ENCODE measurements at regions not wholly inside any gene's neighbourhood (a gene's known extent, or its start where the extent isn't known, plus 50 kb on each side); places are given as distances from the start of the nearest gene placed in this dataset.

- in situ Hi-C loops (cut with MboI; ENCODE audit: low sequenced_read_pairs) (no loop called here), dilution Hi-C loops (cut with HindIII; ENCODE audit: low sequenced_read_pairs, unreplicated experiment) (no loop called here), intact Hi-C loops (cut with micrococcal nuclease) (no loop called here)
- H2BK5ac ChIP-seq (ENCODE audit: low read depth, low read length, poor library complexity, severe bottlenecking): no peak overlapping the region
- no peak overlapping the region for H2AK5ac ChIP-seq (ENCODE audit: low read depth, low read length)
- no peak for DNase-seq
- H3K36me3 ChIP-seq (ENCODE audit: control insufficient read depth, insufficient read depth, low read length): no peaks in the 10 kb centered on the region
- H4K5ac ChIP-seq (ENCODE audit: low read depth, low read length): no peak overlapping the region
- no peak overlapping the region for H2AK9ac ChIP-seq (replicated peaks; ENCODE audit: low read depth, low read length, poor library complexity)
- H4K20me1 ChIP-seq (ENCODE audit: insufficient read depth, low read length): no peaks in the 10 kb centered on the region
- no peak overlapping the region for H3K9ac ChIP-seq (ENCODE audit: low read depth, low read length)
- H3K56ac ChIP-seq (ENCODE audit: extremely low read depth, insufficient read depth, low read length): no peak overlapping the region
- no peaks in the 10 kb centered on the region for H3K9me3 ChIP-seq (ENCODE audit: control insufficient read depth, insufficient read depth, low read length)
- ChIA-PET CTCF (no interaction called here), POLR2A (ENCODE audit: unreplicated experiment) (no interaction called here)
- H3K18ac ChIP-seq (ENCODE audit: low read depth, low read length): no peak overlapping the region
- H4K91ac ChIP-seq (ENCODE audit: insufficient read depth, low read depth, low read length): no peak overlapping the region
- H3K79me1 ChIP-seq (ENCODE audit: low read depth in 1 of 2, low read length in 2 of 2): no peaks in the 10 kb centered on the region
- BruUV-seq (replicated peaks): no TSS peak
- no peak overlapping the region for H2BK15ac ChIP-seq (ENCODE audit: low read depth, low read length)
- H2BK20ac ChIP-seq (ENCODE audit: low read depth, low read length): no peak overlapping the region
- H3K27me3 ChIP-seq (ENCODE audit: control insufficient read depth, insufficient read depth, low read length): no peaks in the 10 kb centered on the region
- no peak overlapping the region for H3K14ac ChIP-seq (replicated peaks; ENCODE audit: low read depth, low read length)
- no peak overlapping the region for H3K27ac ChIP-seq (ENCODE audit: insufficient read depth, low read length)
- no peak overlapping the region for H2AFZ ChIP-seq (replicated peaks; ENCODE audit: low read length, poor library complexity)
- H2BK120ac ChIP-seq (ENCODE audit: low read depth, low read length): no peak overlapping the region
- ATAC-seq (ENCODE audit: low read depth): no peak
- H3K4me2 ChIP-seq (ENCODE audit: low read depth, low read length): no peak overlapping the region
- H4K8ac ChIP-seq (ENCODE audit: low read depth in 2 of 2, low read length in 2 of 2): no peak overlapping the region
- no peak overlapping the region for H3K4me3 ChIP-seq (ENCODE audit: insufficient read depth, low read depth, low read length)
- no peak overlapping the region for H3K23ac ChIP-seq (ENCODE audit: low read depth, low read length)
- H3K9me1 ChIP-seq (ENCODE audit: insufficient read depth, low read length): no peaks in the 10 kb centered on the region
- no CpG with 5 or more reads among the region's 2 CpGs for WGBS, 2 experiments (ENCODE audit: extremely low coverage in 2 of 2, insufficient read length in 1 of 2)
- no peak overlapping the region for H3K4ac ChIP-seq (ENCODE audit: low read depth, low read length)
- H3K4me1 ChIP-seq (ENCODE audit: control insufficient read depth, insufficient read depth, low read length): no peaks in the 10 kb centered on the region
- TF ChIP-seq ELK1 (IDR thresholded peaks at IDR 0.05; ENCODE audit: borderline replicate concordance, low read depth, low read length) (no peak), RCOR1 (IDR thresholded peaks at IDR 0.05; ENCODE audit: insufficient replicate concordance, low read length) (no peak), SMC3 (IDR thresholded peaks at IDR 0.05; ENCODE audit: low read depth, low read length) (no peak), POLR2A (IDR thresholded peaks at IDR 0.05; ENCODE audit: low read depth, low read length) (no peak), CEBPB (IDR thresholded peaks at IDR 0.05; ENCODE audit: low read depth, low read length) (no peak), MAFK (IDR thresholded peaks at IDR 0.05; ENCODE audit: low read depth, low read length) (no peak), RAD21 (IDR thresholded peaks at IDR 0.05; ENCODE audit: low read length) (no peak), BHLHE40 (IDR thresholded peaks at IDR 0.05; ENCODE audit: low read depth, low read length) (no peak), MAZ (IDR thresholded peaks at IDR 0.05; ENCODE audit: borderline replicate concordance, low read depth, low read length) (no peak), CHD1 (IDR thresholded peaks at IDR 0.05; ENCODE audit: low read depth, low read length) (no peak), MXI1 (IDR thresholded peaks at IDR 0.05; ENCODE audit: borderline replicate concordance, low read depth, low read length) (no peak)
These were observed 218.7 kb downstream of the PAX3 start for GRCh38 chr2:222080141-222080540.
